ENCODE measurements at regions not wholly inside any gene's neighbourhood (a gene's known extent, or its start where the extent isn't known, plus 50 kb on each side); places are given as distances from the start of the nearest gene placed in this dataset.

DNA sequence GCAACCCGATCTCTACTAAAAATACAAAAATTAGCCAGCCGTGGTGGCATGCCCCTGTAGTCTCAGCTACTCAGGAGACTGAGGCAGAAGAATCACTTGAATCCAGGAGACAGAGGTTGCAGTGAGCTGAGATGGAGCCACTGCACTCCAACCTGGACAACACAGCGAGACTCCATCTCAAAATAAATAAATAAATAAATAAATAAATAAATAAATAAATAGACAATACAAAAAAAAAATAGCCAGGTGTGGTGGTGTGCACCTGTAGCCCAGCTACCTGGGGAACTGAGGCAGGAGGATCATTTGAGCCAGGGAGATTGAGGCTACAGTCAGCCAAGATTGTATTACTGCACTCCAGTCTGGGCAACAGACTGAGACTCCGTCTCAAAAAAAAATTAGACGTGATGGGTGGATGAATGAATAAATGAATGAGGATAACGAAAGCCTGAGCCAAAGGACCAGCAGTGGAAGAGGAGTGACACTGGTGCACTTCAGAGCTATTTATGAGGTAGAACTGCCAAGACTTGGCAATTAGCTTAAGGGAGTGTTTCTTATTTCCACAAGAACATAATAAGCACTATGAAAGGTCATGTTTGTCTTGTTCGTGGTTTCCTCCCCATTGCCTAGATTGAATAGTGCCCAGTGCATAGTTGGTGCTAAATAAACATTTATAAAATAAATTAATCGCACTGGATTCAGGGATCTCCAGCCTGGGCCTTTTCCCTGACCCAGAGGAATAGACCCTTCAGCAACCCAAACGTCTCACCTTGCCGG lies 232.2 kb downstream of the IDS start:
- TF ChIP-seq, protein P1, sequence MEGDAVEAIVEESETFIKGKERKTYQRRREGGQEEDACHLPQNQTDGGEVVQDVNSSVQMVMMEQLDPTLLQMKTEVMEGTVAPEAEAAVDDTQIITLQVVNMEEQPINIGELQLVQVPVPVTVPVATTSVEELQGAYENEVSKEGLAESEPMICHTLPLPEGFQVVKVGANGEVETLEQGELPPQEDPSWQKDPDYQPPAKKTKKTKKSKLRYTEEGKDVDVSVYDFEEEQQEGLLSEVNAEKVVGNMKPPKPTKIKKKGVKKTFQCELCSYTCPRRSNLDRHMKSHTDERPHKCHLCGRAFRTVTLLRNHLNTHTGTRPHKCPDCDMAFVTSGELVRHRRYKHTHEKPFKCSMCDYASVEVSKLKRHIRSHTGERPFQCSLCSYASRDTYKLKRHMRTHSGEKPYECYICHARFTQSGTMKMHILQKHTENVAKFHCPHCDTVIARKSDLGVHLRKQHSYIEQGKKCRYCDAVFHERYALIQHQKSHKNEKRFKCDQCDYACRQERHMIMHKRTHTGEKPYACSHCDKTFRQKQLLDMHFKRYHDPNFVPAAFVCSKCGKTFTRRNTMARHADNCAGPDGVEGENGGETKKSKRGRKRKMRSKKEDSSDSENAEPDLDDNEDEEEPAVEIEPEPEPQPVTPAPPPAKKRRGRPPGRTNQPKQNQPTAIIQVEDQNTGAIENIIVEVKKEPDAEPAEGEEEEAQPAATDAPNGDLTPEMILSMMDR (IDR thresholded peaks at IDR 0.05), result no peak
- TF ChIP-seq POLR2A (IDR thresholded peaks at IDR 0.05), result no peak

Data from thyroid gland (tissue), 4 donors.